SK-N-SH (cell line): ENCODE measurements at regions not wholly inside any gene's neighbourhood (a gene's known extent, or its start where the extent isn't known, plus 50 kb on each side); places are given as distances from the start of the nearest gene placed in this dataset.
A peak's percentile ranks its signal among the peaks of the same experiment; 100 is the strongest.

Source experiments
- CTCF ChIA-PET: fragments of 300-600, 350-600 bp; formaldehyde crosslinking; extraction: SDS; loops from one replicate; lab custom pipeline; 2021; lab: Yijun Ruan, JAX
- POLR2A ChIA-PET: fragments of 350-600 bp; sonication (Branson Sonifier 250); formaldehyde crosslinking; extraction: SDS; loops from one replicate; lab custom pipeline; 2020; ENCODE audit warnings: antibody characterized with exemption, inconsistent platforms; lab: Yijun Ruan, JAX
- DNase-seq: peaks from one replicate; pipeline ENCODE4 v3.0.0; 2012
- H2AFZ ChIP-seq: fragments of 200-600 bp; sonication (generic); 2 replicates; pipeline ENCODE4 v1.8.1; 2016; ENCODE audit warnings: antibody characterized with exemption, mild to moderate bottlenecking, low read depth
- H3F3A ChIP-seq: fragments of 200-600 bp; sonication (generic); replicated peaks from 2 replicates; pipeline ENCODE3; 2016; ENCODE audit warnings: antibody characterized with exemption, mild to moderate bottlenecking; ENCODE audit not compliant: insufficient read depth
- H3K27ac ChIP-seq, 2 experiments: fragments of 200-500 bp in 1 of 2; fragments of 200-600 bp in 1 of 2; sonication (Bioruptor generic) in 1 of 2; sonication (generic), shearing (Covaris generic) in 1 of 2; 2 replicates each; pipeline versions ENCODE4 v1.5.1 to v1.6.1; 2014 to 2016; ENCODE audit warnings: low read depth in 2 of 2, inconsistent platforms in 1 of 2, low read length in 1 of 2, mild to moderate bottlenecking in 1 of 2, mixed read lengths in 1 of 2
- H3K27me3 ChIP-seq: fragments of 200-600 bp; sonication (generic), shearing (Covaris generic); 2 replicates; pipeline ENCODE4 v1.6.1; 2016; ENCODE audit warnings: mixed run types; ENCODE audit not compliant: insufficient read depth
- H3K36me3 ChIP-seq, 2 experiments: fragments of 200-500 bp in 1 of 2; fragments of 200-600 bp in 1 of 2; sonication (Bioruptor generic) in 1 of 2; sonication (generic) in 1 of 2; replicated peaks in 1 of 2; 2 replicates each; pipeline versions ENCODE3 to v1.5.1; 2014 to 2016; ENCODE audit warnings: low read length in 1 of 2, mild to moderate bottlenecking in 1 of 2; ENCODE audit not compliant: insufficient read depth in 2 of 2, control insufficient read depth in 1 of 2
- H3K4me1 ChIP-seq, 2 experiments: fragments of 200-500 bp in 1 of 2; fragments of 200-600 bp in 1 of 2; sonication (Bioruptor generic) in 1 of 2; sonication (generic), shearing (Covaris generic) in 1 of 2; 2 replicates each; pipeline versions ENCODE4 v1.5.1 to v1.6.1; 2014 to 2016; ENCODE audit warnings: low read depth in 1 of 2, low read length in 1 of 2, mixed run types in 1 of 2; ENCODE audit not compliant: insufficient read depth in 2 of 2, control insufficient read depth in 1 of 2
- H3K4me2 ChIP-seq: fragments of 200-600 bp; sonication (generic), shearing (Covaris generic); 2 replicates; pipeline ENCODE4 v1.6.1; 2017; ENCODE audit warnings: mixed run types
- H3K4me3 ChIP-seq, 2 experiments: fragments of 200-500 bp in 1 of 2; fragments of 200-600 bp in 1 of 2; sonication (Bioruptor generic) in 1 of 2; sonication (generic), shearing (Covaris generic) in 1 of 2; 2 replicates each; pipeline versions ENCODE4 v1.5.1 to v1.8.1; 2014 to 2016; ENCODE audit warnings: low read depth in 2 of 2, inconsistent platforms in 1 of 2, low read length in 1 of 2, mild to moderate bottlenecking in 1 of 2, mixed read lengths in 1 of 2, moderate library complexity in 1 of 2
- H3K79me2 ChIP-seq: fragments of 200-600 bp; sonication (generic); 2 replicates; pipeline ENCODE4 v1.8.1; 2017; ENCODE audit warnings: mild to moderate bottlenecking; ENCODE audit not compliant: insufficient read depth
- H3K9ac ChIP-seq: fragments of 200-600 bp; sonication (generic); 2 replicates; pipeline ENCODE4 v1.6.1; 2017; ENCODE audit warnings: mixed run types
- H3K9me2 ChIP-seq: fragments of 200-600 bp; sonication (generic); 2 replicates; pipeline ENCODE4 v1.6.1; 2017; ENCODE audit warnings: mixed run types
- H3K9me3 ChIP-seq: fragments of 200-600 bp; sonication (generic); 2 replicates; pipeline ENCODE4 v1.6.1; 2017; ENCODE audit warnings: mixed run types, mild to moderate bottlenecking, moderate library complexity
- H4K20me1 ChIP-seq: fragments of 200-600 bp; sonication (generic); 2 replicates; pipeline ENCODE4 v1.6.1; 2017; ENCODE audit warnings: mild to moderate bottlenecking, mixed run types; ENCODE audit not compliant: insufficient read depth
- EP300 ChIP-seq, 2 experiments: IDR thresholded peaks; 2 replicates each; pipeline versions ENCODE4 v1.4.0 to v1.6.1; 2012; ENCODE audit warnings: borderline replicate concordance in 1 of 2, low read depth in 1 of 2, low read length in 1 of 2
- EZH2phosphoT487 ChIP-seq: fragments of 200-600 bp; sonication (generic); IDR thresholded peaks from 2 replicates; pipeline ENCODE4 v1.6.1; 2017; ENCODE audit warnings: low read depth, mixed run types, mild to moderate bottlenecking, antibody characterized with exemption, moderate library complexity, borderline replicate concordance
- FOSL2 ChIP-seq: IDR thresholded peaks from 2 replicates; pipeline ENCODE4 v1.4.0; 2012; ENCODE audit warnings: low read depth, mild to moderate bottlenecking, moderate library complexity, borderline replicate concordance
- FOXJ3 ChIP-seq: sonication (generic); formaldehyde crosslinking; IDR thresholded peaks from 2 replicates; pipeline ENCODE4 v1.5.1; 2020; ENCODE audit warnings: mild to moderate bottlenecking, missing genetic modification reagents
- FOXM1 ChIP-seq: IDR thresholded peaks from 2 replicates; pipeline ENCODE4 v1.4.0; 2012; ENCODE audit warnings: low read depth, mild to moderate bottlenecking
- GABPA ChIP-seq: IDR thresholded peaks from 2 replicates; pipeline ENCODE4 v1.4.0; 2012; ENCODE audit warnings: low read depth, mild to moderate bottlenecking
- GATA2 ChIP-seq: sonication (generic); formaldehyde crosslinking; IDR thresholded peaks from 2 replicates; pipeline ENCODE4 v1.5.0; 2020; ENCODE audit warnings: mild to moderate bottlenecking, missing genetic modification reagents
- JUND ChIP-seq: IDR thresholded peaks from 2 replicates; pipeline ENCODE4 v1.4.0; 2012
- MEF2A ChIP-seq: IDR thresholded peaks from 2 replicates; pipeline ENCODE4 v1.4.0; 2012; ENCODE audit warnings: low read depth, borderline replicate concordance
- MXI1 ChIP-seq: IDR thresholded peaks from 2 replicates; pipeline ENCODE4 v1.6.1; 2012; ENCODE audit warnings: mild to moderate bottlenecking, low read depth, low read length, improper control_type of control experiment
- NFIC ChIP-seq: IDR thresholded peaks from 2 replicates; pipeline ENCODE4 v1.4.0; 2012; ENCODE audit warnings: borderline replicate concordance
- POLR2AphosphoS5 ChIP-seq: IDR thresholded peaks from 2 replicates; pipeline ENCODE4 v1.6.1; 2012; ENCODE audit warnings: low read depth, low read length
- RAD21 ChIP-seq: IDR thresholded peaks from 2 replicates; pipeline ENCODE4 v1.6.1; 2012; ENCODE audit warnings: mild to moderate bottlenecking, low read length
- RCOR1 ChIP-seq: fragments of 150-350 bp; IDR thresholded peaks from 2 replicates; pipeline ENCODE4 v1.6.1; 2017; ENCODE audit warnings: antibody characterized with exemption, low read length
- RFX5 ChIP-seq: IDR thresholded peaks from 2 replicates; pipeline ENCODE4 v1.6.1; 2012; ENCODE audit warnings: mild to moderate bottlenecking, improper control_type of control experiment, low read length
- RXRA ChIP-seq: IDR thresholded peaks from 2 replicates; pipeline ENCODE4 v1.4.0; 2012; ENCODE audit warnings: low read depth, mild to moderate bottlenecking, borderline replicate concordance
- SIN3A ChIP-seq: IDR thresholded peaks from 2 replicates; pipeline ENCODE4 v1.6.1; 2012; ENCODE audit warnings: low read depth, mild to moderate bottlenecking, low read length, moderate library complexity, borderline replicate concordance
- SMC3 ChIP-seq: IDR thresholded peaks from 2 replicates; pipeline ENCODE4 v1.6.1; 2012; ENCODE audit warnings: low read depth, low read length, improper control_type of control experiment
- TAF1 ChIP-seq: IDR thresholded peaks from 2 replicates; pipeline ENCODE4 v1.6.1; 2012; ENCODE audit warnings: low read depth, mild to moderate bottlenecking, low read length, moderate library complexity, borderline replicate concordance
- TCF12 ChIP-seq: IDR thresholded peaks from 2 replicates; pipeline ENCODE4 v1.4.0; 2012
- TEAD4 ChIP-seq: IDR thresholded peaks from 2 replicates; pipeline ENCODE4 v1.4.0; 2012; ENCODE audit warnings: mild to moderate bottlenecking, borderline replicate concordance; ENCODE audit not compliant: insufficient read depth
- WGBS: methylation state at CpG from one replicate; pipeline ENCODE4 v1.1.6; 2017; ENCODE audit warnings: low lambda C conversion rate; 5-methylcytosine and 5-hydroxymethylcytosine counted together
- TF ChIP-seq, protein P1 (sequence below): fragments of 150-350 bp; IDR thresholded peaks from 2 replicates; pipeline ENCODE4 v1.6.1; 2016; ENCODE audit warnings: mild to moderate bottlenecking, low read depth, low read length
- TF ChIP-seq, protein P2 (sequence below): IDR thresholded peaks from 2 replicates; pipeline ENCODE4 v1.4.0; 2012; ENCODE audit warnings: low read depth, borderline replicate concordance
- TF ChIP-seq, protein P3 (sequence below): fragments of 200-600 bp; sonication (generic); IDR thresholded peaks from 2 replicates; pipeline ENCODE4 v1.6.1; 2017; ENCODE audit warnings: antibody characterized with exemption, mild to moderate bottlenecking, moderate library complexity
- TF ChIP-seq, protein P4 (sequence below): IDR thresholded peaks from 2 replicates; pipeline ENCODE4; 2012
- TF ChIP-seq, protein P5 (sequence below): IDR thresholded peaks from 2 replicates; pipeline ENCODE4 v1.4.0; 2012; ENCODE audit warnings: low read depth, borderline replicate concordance
- TF ChIP-seq, protein P6 (sequence below): fragments of 150-350 bp; IDR thresholded peaks from 2 replicates; pipeline ENCODE4 v1.6.1; 2017; ENCODE audit warnings: antibody characterized with exemption, low read length, low read depth, borderline replicate concordance
- TF ChIP-seq, protein P7 (sequence below): IDR thresholded peaks from 2 replicates; pipeline ENCODE4 v1.4.0; 2012; ENCODE audit warnings: low read depth

DNA sequence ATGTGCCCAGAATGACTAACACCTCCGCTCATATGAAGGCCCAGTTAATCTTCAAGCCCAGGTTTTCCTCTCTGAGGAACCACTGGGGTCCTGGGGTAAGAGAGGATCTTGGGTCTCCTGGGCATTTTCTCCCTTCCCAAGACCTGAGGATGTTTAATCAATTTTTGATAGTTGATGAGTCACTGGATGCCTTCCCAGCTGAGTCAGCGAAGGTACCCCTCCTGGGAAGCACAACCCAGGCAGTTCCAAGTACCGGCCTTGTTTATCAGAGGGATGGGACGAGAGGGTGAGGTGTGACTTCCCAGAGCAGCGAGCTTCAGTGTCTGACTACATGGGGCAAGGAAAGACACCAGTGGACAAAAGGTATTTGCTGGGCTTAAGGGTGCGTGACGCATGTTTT, 119.6 kb upstream of the IL12B start:
- H3K27ac ChIP-seq, result no peak overlapping the region
- POLR2A ChIA-PET, result no interaction called here
- no peaks in the 10 kb centered on the region for H3K9me2 ChIP-seq
- no peaks in the 10 kb centered on the region for H4K20me1 ChIP-seq
- CTCF ChIA-PET, result interaction anchor here (0.7 kb wide), 1 partner anchor 537 kb away, joined by 4 read pairs; no protein-coding TSS in a partner anchor
- H3K4me2 ChIP-seq, result no peak overlapping the region
- H3K79me2 ChIP-seq, result no peaks in the 10 kb centered on the region
- H3K9me3 ChIP-seq, result no peaks in the 10 kb centered on the region
- 71% methylated on average over 7 of the region's 7 CpGs for WGBS
- peaks cover 12% of the 10 kb centered on the region for H3F3A ChIP-seq
- no peak overlapping the region for H3K4me3 ChIP-seq
- DNase-seq, result no peak
- H3K36me3 ChIP-seq, result no peaks in the 10 kb centered on the region
- H3K4me1 ChIP-seq, result peaks cover 0 to 4% of the 10 kb centered on the region in 2 experiments; a peak in 1 of 4 replicates
- no peak overlapping the region for H3K9ac ChIP-seq
- no peak overlapping the region for H2AFZ ChIP-seq
- H3K27me3 ChIP-seq, result no peaks in the 10 kb centered on the region
- TF ChIP-seq TAF1 (no peak), RCOR1 (no peak), MEF2A (no peak), GATA2 (no peak), FOXJ3 (CRISPR knock-in tag) (no peak), POLR2AphosphoS5 (no peak), TCF12 (peak; percentile 35; the same call in 1 of the 2 replicates), MXI1 (no peak), RAD21 (no peak), RXRA (no peak), FOXM1 (no peak), JUND (peak; percentile 80), EP300 (IDR thresholded peaks at IDR 0.05; ENCODE audit: borderline replicate concordance in 1 of 2, low read depth in 1 of 2, low read length in 1 of 2) (peak in 1 of 2 experiments; percentile 41; a peak in 1 of 4 replicates), RFX5 (no peak), SMC3 (no peak), FOSL2 (peak; percentile 84), GABPA (no peak), EZH2phosphoT487 (no peak), SIN3A (no peak), TEAD4 (0 out of 2 replicates have a peak, but pooled peaks have one; percentile 24), NFIC (0 out of 2 replicates have a peak, but pooled peaks have one; percentile 19)
- TF ChIP-seq, protein P1, sequence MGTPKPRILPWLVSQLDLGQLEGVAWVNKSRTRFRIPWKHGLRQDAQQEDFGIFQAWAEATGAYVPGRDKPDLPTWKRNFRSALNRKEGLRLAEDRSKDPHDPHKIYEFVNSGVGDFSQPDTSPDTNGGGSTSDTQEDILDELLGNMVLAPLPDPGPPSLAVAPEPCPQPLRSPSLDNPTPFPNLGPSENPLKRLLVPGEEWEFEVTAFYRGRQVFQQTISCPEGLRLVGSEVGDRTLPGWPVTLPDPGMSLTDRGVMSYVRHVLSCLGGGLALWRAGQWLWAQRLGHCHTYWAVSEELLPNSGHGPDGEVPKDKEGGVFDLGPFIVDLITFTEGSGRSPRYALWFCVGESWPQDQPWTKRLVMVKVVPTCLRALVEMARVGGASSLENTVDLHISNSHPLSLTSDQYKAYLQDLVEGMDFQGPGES, result no peak
- TF ChIP-seq, protein P2, sequence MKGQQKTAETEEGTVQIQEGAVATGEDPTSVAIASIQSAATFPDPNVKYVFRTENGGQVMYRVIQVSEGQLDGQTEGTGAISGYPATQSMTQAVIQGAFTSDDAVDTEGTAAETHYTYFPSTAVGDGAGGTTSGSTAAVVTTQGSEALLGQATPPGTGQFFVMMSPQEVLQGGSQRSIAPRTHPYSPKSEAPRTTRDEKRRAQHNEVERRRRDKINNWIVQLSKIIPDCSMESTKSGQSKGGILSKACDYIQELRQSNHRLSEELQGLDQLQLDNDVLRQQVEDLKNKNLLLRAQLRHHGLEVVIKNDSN, result no peak
- TF ChIP-seq, protein P3, sequence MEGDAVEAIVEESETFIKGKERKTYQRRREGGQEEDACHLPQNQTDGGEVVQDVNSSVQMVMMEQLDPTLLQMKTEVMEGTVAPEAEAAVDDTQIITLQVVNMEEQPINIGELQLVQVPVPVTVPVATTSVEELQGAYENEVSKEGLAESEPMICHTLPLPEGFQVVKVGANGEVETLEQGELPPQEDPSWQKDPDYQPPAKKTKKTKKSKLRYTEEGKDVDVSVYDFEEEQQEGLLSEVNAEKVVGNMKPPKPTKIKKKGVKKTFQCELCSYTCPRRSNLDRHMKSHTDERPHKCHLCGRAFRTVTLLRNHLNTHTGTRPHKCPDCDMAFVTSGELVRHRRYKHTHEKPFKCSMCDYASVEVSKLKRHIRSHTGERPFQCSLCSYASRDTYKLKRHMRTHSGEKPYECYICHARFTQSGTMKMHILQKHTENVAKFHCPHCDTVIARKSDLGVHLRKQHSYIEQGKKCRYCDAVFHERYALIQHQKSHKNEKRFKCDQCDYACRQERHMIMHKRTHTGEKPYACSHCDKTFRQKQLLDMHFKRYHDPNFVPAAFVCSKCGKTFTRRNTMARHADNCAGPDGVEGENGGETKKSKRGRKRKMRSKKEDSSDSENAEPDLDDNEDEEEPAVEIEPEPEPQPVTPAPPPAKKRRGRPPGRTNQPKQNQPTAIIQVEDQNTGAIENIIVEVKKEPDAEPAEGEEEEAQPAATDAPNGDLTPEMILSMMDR, result no peak
- TF ChIP-seq, protein P4, sequence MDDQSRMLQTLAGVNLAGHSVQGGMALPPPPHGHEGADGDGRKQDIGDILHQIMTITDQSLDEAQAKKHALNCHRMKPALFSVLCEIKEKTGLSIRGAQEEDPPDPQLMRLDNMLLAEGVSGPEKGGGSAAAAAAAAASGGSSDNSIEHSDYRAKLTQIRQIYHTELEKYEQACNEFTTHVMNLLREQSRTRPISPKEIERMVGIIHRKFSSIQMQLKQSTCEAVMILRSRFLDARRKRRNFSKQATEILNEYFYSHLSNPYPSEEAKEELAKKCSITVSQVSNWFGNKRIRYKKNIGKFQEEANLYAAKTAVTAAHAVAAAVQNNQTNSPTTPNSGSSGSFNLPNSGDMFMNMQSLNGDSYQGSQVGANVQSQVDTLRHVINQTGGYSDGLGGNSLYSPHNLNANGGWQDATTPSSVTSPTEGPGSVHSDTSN, result peak; percentile 42; the same call in 1 of the 2 replicates
- TF ChIP-seq, protein P5, sequence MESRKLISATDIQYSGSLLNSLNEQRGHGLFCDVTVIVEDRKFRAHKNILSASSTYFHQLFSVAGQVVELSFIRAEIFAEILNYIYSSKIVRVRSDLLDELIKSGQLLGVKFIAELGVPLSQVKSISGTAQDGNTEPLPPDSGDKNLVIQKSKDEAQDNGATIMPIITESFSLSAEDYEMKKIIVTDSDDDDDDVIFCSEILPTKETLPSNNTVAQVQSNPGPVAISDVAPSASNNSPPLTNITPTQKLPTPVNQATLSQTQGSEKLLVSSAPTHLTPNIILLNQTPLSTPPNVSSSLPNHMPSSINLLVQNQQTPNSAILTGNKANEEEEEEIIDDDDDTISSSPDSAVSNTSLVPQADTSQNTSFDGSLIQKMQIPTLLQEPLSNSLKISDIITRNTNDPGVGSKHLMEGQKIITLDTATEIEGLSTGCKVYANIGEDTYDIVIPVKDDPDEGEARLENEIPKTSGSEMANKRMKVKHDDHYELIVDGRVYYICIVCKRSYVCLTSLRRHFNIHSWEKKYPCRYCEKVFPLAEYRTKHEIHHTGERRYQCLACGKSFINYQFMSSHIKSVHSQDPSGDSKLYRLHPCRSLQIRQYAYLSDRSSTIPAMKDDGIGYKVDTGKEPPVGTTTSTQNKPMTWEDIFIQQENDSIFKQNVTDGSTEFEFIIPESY, result no peak
- TF ChIP-seq, protein P6, sequence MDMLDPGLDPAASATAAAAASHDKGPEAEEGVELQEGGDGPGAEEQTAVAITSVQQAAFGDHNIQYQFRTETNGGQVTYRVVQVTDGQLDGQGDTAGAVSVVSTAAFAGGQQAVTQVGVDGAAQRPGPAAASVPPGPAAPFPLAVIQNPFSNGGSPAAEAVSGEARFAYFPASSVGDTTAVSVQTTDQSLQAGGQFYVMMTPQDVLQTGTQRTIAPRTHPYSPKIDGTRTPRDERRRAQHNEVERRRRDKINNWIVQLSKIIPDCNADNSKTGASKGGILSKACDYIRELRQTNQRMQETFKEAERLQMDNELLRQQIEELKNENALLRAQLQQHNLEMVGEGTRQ, result no peak
- TF ChIP-seq, protein P7, sequence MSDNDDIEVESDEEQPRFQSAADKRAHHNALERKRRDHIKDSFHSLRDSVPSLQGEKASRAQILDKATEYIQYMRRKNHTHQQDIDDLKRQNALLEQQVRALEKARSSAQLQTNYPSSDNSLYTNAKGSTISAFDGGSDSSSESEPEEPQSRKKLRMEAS, result no peak
